HL-60 (cell line): ENCODE measurements at regions not wholly inside any gene's neighbourhood (a gene's known extent, or its start where the extent isn't known, plus 50 kb on each side); places are given as distances from the start of the nearest gene placed in this dataset.

Source experiments
- DNase-seq, 2 experiments: peaks; one replicate each; pipeline ENCODE4 v3.0.0-alpha.2; 2010 to 2020; ENCODE audit warnings: low read depth in 1 of 2, low spot score in 1 of 2
- H3K27ac ChIP-seq: fragments of 250-450 bp; sonication (Bioruptor Pico); replicated peaks from 2 replicates; pipeline ENCODE4 v1.5.1; 2020; ENCODE audit warnings: mild to moderate bottlenecking, moderate library complexity
- H3K27me3 ChIP-seq: fragments of 250-450 bp; sonication (Bioruptor Pico); 2 replicates; pipeline ENCODE4 v1.5.1; 2021; ENCODE audit warnings: mild to moderate bottlenecking, moderate library complexity; ENCODE audit not compliant: insufficient read depth, poor library complexity, severe bottlenecking
- H3K4me3 ChIP-seq: replicated peaks from 2 replicates; pipeline ENCODE4 v1.5.1; 2011; ENCODE audit warnings: mild to moderate bottlenecking, control low read depth, low read length; ENCODE audit not compliant: insufficient read depth
- GABPA ChIP-seq: IDR thresholded peaks from 2 replicates; pipeline ENCODE4 v1.6.1; 2012; ENCODE audit warnings: low read depth
- POLR2AphosphoS5 ChIP-seq: IDR thresholded peaks from 2 replicates; pipeline ENCODE4 v1.6.1; 2012; ENCODE audit warnings: low read depth
- REST ChIP-seq: IDR thresholded peaks from 2 replicates; pipeline ENCODE4 v1.6.1; 2012; ENCODE audit warnings: low read depth; ENCODE audit not compliant: insufficient replicate concordance
- SPI1 ChIP-seq: IDR thresholded peaks from 2 replicates; pipeline ENCODE4 v1.6.1; 2012; ENCODE audit warnings: low read depth, mild to moderate bottlenecking, borderline replicate concordance
- TF ChIP-seq, protein P1 (sequence below): IDR thresholded peaks from one replicate; pipeline ENCODE4 v1.5.1; 2011; ENCODE audit warnings: low read length, control low read depth, inconsistent platforms; ENCODE audit not compliant: insufficient read depth

DNA sequence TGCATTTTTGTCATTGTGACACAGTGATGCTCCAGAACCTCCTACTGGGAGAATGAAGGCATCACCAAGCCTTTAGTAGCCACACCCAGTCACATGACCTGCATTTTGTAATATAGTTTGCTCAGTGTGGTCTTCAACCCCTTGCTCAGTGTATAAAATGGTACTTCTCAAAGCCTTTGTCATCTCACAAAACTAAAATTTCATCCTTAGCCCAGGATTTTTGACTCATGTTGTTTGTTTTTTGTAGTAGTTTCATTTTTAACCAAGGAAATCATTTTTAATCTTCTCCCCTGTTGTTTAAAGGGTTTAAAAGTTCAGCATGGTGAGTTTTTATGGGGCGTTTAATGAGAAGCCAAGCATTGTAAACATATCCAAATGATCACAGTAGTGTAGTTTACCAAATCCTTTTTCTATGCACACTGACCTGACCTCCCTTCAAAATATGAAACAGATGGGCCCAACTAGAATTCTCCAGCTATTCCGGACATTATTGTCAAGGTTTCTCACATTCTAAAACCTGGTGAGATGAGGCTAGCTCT, 123.5 kb upstream of the IL12A start:
- Histone ChIP-seq H3K27me3 (no peaks in the 10 kb centered on the region), H3K27ac (no peak overlapping the region), H3K4me3 (no peak overlapping the region)
- TF ChIP-seq, protein P1, sequence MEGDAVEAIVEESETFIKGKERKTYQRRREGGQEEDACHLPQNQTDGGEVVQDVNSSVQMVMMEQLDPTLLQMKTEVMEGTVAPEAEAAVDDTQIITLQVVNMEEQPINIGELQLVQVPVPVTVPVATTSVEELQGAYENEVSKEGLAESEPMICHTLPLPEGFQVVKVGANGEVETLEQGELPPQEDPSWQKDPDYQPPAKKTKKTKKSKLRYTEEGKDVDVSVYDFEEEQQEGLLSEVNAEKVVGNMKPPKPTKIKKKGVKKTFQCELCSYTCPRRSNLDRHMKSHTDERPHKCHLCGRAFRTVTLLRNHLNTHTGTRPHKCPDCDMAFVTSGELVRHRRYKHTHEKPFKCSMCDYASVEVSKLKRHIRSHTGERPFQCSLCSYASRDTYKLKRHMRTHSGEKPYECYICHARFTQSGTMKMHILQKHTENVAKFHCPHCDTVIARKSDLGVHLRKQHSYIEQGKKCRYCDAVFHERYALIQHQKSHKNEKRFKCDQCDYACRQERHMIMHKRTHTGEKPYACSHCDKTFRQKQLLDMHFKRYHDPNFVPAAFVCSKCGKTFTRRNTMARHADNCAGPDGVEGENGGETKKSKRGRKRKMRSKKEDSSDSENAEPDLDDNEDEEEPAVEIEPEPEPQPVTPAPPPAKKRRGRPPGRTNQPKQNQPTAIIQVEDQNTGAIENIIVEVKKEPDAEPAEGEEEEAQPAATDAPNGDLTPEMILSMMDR: no peak
- TF ChIP-seq REST (no peak), GABPA (no peak)
- no peak for DNase-seq

DNA sequence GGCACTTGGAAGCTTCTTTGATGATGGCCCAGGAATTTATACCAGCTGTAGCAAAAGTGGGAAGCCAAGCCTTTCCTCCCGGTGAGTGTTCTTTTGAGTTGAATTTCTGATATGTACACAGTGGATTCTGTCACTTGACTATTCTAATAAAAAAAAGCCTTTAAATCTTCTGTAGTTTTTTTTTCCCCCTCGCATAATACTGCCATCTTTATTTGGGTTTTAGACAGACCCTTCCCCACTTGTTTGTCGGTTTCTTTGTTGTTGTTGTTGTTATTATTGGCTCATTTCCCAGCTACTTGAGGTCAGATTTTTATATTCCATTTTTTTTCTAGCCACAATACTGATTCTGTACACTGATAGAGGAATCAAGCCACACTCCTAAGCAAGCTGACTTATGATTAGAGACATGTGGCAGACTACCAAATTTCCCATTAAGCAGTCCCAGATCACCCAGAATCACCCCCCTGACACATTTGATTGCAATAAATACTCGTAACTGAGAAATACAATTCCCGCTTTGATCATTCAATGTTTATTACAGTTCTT, 122.4 kb upstream of the IL12A start:
- Histone ChIP-seq H3K27ac (no peak overlapping the region), H3K4me3 (no peak overlapping the region), H3K27me3 (no peaks in the 10 kb centered on the region)
- TF ChIP-seq GABPA: no peak
- no peak for DNase-seq

DNA sequence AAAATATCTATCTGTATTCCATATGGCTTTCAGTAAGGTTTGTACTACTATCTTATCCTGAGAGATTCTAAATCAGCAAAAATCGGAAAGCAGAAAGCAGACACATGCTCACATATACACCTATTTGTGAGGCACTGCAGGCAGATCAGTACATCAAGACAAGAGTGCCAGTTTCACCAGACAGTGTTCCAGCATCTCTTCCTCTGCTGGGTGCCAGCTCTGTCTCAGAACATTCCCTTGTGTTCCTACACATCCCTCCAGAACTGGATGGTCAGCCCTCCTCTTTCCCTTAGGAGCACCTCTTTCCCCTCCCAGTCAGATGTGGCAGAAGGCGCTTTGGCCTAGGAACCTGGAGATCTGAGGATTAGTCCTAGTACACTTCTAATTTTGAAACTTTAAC, 121.3 kb upstream of the IL12A start:
- TF ChIP-seq REST: no peak
- TF ChIP-seq POLR2AphosphoS5: no peak
- no peak for TF ChIP-seq SPI1
- no peak for TF ChIP-seq GABPA
- TF ChIP-seq, protein P1: no peak
- no peaks in the 10 kb centered on the region for H3K27me3 ChIP-seq
- no peak overlapping the region for H3K4me3 ChIP-seq
- H3K27ac ChIP-seq: no peak overlapping the region
- no peak for DNase-seq

DNA sequence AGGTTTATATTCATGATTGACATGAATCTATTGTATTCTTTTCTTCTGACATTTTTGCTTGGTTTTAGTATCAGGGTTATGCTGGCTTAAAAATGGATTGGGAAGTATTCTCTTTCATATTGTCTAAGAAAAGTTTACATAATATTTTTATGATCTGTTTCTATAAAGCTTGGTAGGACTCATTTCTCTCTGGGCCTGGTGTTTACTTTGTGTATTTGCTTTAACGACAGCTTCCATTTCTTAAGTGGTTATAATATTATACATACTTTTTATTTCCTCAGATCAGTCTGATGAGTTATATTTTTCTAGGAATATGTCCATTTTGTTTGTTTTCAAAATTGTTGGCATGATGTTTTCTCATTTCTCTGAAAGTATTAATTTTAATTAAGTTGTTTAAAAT, 117.9 kb upstream of the IL12A start:
- TF ChIP-seq, protein P1: no peak
- TF ChIP-seq SPI1: no peak
- TF ChIP-seq REST: no peak
- TF ChIP-seq POLR2AphosphoS5: no peak
- no peak for TF ChIP-seq GABPA
- no peak for DNase-seq
- Histone ChIP-seq H3K27me3 (no peaks in the 10 kb centered on the region), H3K27ac (no peak overlapping the region), H3K4me3 (no peak overlapping the region)
